ENCODE measurements at regions not wholly inside any gene's neighbourhood (a gene's known extent, or its start where the extent isn't known, plus 50 kb on each side); places are given as distances from the start of the nearest gene placed in this dataset.
"Not testable (repeated sequence)": the region's sequence is repeated elsewhere in the genome, so short reads cannot be mapped to it uniquely, and the experiment has no call there.

DNA sequence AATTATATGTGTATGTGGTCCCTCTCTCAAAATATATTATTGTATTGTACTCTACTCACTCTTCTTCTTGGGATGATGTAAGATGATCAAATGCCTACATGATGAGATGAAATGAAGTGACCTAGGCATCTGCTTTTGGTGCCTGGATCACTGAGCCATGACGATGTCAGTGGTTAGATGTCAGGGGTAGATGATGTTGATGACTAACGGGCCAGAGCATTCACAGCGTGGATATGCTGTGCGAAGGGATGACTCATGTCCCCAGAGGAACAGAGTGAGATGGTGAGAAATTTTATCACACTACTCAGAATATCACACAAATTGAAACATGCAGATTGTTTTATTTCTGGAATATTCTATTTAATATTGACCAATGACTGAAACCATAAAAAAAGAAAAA, 233.9 kb upstream of the CADM2 start:
- ATAC-seq (ENCODE audit: low read depth) = peak; percentile 96
- TF ChIP-seq, protein P1, sequence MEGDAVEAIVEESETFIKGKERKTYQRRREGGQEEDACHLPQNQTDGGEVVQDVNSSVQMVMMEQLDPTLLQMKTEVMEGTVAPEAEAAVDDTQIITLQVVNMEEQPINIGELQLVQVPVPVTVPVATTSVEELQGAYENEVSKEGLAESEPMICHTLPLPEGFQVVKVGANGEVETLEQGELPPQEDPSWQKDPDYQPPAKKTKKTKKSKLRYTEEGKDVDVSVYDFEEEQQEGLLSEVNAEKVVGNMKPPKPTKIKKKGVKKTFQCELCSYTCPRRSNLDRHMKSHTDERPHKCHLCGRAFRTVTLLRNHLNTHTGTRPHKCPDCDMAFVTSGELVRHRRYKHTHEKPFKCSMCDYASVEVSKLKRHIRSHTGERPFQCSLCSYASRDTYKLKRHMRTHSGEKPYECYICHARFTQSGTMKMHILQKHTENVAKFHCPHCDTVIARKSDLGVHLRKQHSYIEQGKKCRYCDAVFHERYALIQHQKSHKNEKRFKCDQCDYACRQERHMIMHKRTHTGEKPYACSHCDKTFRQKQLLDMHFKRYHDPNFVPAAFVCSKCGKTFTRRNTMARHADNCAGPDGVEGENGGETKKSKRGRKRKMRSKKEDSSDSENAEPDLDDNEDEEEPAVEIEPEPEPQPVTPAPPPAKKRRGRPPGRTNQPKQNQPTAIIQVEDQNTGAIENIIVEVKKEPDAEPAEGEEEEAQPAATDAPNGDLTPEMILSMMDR (IDR thresholded peaks at IDR 0.05; ENCODE audit: poor library complexity, severe bottlenecking) = no peak
- H3K4me3 ChIP-seq (ENCODE audit: severe bottlenecking) = no peak overlapping the region
- H3K9me3 ChIP-seq (ENCODE audit: severe bottlenecking) = no peaks in the 10 kb centered on the region
- H3K4me1 ChIP-seq (ENCODE audit: insufficient read depth, poor library complexity, severe bottlenecking) = no peaks in the 10 kb centered on the region
- H3K27me3 ChIP-seq (ENCODE audit: insufficient read depth, poor library complexity, severe bottlenecking) = no peaks in the 10 kb centered on the region
- H3K27ac ChIP-seq (ENCODE audit: poor library complexity, severe bottlenecking) = no peak overlapping the region
- H3K36me3 ChIP-seq (ENCODE audit: low read depth) = no peaks in the 10 kb centered on the region
- DNase-seq (ENCODE audit: low spot score) = peak; percentile 64

DNA sequence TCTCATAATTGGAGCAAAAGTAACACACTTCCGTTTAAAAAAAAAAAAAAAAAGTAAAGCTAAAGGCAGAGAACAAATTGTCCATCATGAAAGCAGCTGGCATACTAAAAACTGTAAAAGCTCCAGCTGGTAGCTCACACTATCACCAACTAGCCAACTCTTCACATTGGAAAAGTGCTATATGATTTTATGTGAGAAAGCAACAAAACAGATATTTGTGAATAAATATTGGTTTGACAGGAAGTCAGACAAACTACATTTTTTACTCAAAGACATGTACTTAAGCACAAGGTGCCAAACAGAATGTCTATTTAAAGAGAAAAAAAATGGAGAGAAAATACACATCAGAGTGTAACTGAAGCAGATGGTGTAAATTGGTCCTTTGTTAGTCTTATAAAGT, 231.2 kb upstream of the CADM2 start:
- H3K9me3 ChIP-seq (ENCODE audit: severe bottlenecking) = no peaks in the 10 kb centered on the region
- no peaks in the 10 kb centered on the region for H3K4me1 ChIP-seq (ENCODE audit: insufficient read depth, poor library complexity, severe bottlenecking)
- no peak overlapping the region for H3K4me3 ChIP-seq (ENCODE audit: severe bottlenecking)
- no peak overlapping the region for H3K27ac ChIP-seq (ENCODE audit: poor library complexity, severe bottlenecking)
- H3K36me3 ChIP-seq (ENCODE audit: low read depth) = no peaks in the 10 kb centered on the region
- DNase-seq (ENCODE audit: low spot score) (no peak), ATAC-seq (ENCODE audit: low read depth) (no peak)
- TF ChIP-seq, protein P1 (IDR thresholded peaks at IDR 0.05; ENCODE audit: poor library complexity, severe bottlenecking) = no peak
- no peaks in the 10 kb centered on the region for H3K27me3 ChIP-seq (ENCODE audit: insufficient read depth, poor library complexity, severe bottlenecking)

DNA sequence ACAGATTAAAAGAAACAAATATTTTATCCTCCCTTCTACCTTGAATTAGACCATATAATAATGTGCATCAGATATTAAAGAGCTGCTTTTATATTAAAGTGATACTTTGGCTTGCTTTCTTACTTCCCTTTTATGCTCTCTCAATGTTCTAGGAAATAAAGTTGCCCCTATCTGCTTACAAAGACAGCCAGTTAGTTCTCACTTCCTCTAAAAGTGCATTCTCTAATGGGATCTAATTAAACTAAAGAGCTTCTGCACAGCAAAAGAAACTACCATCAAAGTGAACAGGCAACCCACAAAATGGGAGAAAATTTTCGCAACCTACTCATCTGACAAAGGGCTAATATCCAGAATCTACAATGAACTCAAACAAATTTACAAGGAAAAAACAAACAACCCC, 224.1 kb upstream of the CADM2 start:
- not testable (repeated sequence) for H3K9me3 ChIP-seq (ENCODE audit: severe bottlenecking); ATAC-seq (ENCODE audit: low read depth); DNase-seq (ENCODE audit: low spot score); H3K4me1 ChIP-seq (ENCODE audit: insufficient read depth, poor library complexity, severe bottlenecking); H3K27ac ChIP-seq (ENCODE audit: poor library complexity, severe bottlenecking); H3K36me3 ChIP-seq (ENCODE audit: low read depth); H3K27me3 ChIP-seq (ENCODE audit: insufficient read depth, poor library complexity, severe bottlenecking); H3K4me3 ChIP-seq (ENCODE audit: severe bottlenecking)

DNA sequence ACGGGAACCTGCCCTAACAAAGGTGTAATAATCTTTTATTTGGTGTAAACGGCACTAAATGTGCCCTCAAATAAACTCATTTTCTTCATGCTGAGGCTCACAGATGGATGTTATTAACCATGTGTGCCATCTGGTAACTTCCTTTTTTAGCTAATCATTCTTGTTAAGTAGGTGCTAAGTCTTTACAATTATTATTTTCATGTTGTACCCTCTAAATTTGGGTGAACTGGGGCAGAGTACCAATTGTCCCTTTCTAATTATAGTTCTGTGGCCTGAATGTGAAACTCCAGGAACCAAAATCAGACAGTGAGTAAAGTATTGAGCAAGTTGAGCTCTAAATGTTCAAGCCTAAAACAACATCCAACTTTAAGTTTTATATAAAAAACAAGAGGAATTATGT, 220.7 kb upstream of the CADM2 start:
- DNase-seq (ENCODE audit: low spot score) (no peak), ATAC-seq (ENCODE audit: low read depth) (no peak)
- Histone ChIP-seq H3K9me3 (ENCODE audit: severe bottlenecking) (no peaks in the 10 kb centered on the region), H3K4me1 (ENCODE audit: insufficient read depth, poor library complexity, severe bottlenecking) (no peaks in the 10 kb centered on the region), H3K36me3 (ENCODE audit: low read depth) (no peaks in the 10 kb centered on the region), H3K4me3 (ENCODE audit: severe bottlenecking) (no peak overlapping the region), H3K27me3 (ENCODE audit: insufficient read depth, poor library complexity, severe bottlenecking) (peaks cover 8% of the 10 kb centered on the region), H3K27ac (ENCODE audit: poor library complexity, severe bottlenecking) (no peak overlapping the region)
- TF ChIP-seq, protein P1 (IDR thresholded peaks at IDR 0.05; ENCODE audit: poor library complexity, severe bottlenecking) = no peak

DNA sequence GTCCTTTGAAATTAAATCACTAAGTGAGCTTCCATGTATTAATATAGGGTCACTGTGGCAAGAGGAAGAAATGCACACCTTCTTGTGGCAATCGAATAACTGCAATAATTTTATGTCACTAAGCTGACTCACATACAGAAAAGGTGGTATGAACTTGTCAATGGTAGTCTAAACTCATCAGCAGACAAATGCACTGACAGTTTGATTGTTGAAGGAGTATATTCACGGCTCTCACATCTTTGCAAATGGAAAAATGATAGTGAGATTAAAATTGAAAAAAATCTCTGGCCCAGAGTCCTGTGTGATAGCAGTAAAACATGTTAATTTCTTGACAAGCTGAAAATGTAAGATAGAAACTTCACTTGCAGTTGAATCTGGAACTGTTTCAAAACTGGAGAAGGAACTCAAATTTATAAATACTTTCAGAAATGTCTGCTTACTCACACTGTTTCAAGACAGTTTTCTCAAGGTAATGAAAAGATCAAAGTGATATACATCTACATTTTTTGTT, 215.8 kb upstream of the CADM2 start:
- DNase-seq (ENCODE audit: low spot score) (no peak), ATAC-seq (ENCODE audit: low read depth) (no peak)
- no peak overlapping the region for H3K27ac ChIP-seq (ENCODE audit: poor library complexity, severe bottlenecking)
- no peaks in the 10 kb centered on the region for H3K36me3 ChIP-seq (ENCODE audit: low read depth)
- TF ChIP-seq, protein P1 (IDR thresholded peaks at IDR 0.05; ENCODE audit: poor library complexity, severe bottlenecking) = no peak
- no peaks in the 10 kb centered on the region for H3K9me3 ChIP-seq (ENCODE audit: severe bottlenecking)
- H3K27me3 ChIP-seq (ENCODE audit: insufficient read depth, poor library complexity, severe bottlenecking) = peaks cover 5% of the 10 kb centered on the region
- no peaks in the 10 kb centered on the region for H3K4me1 ChIP-seq (ENCODE audit: insufficient read depth, poor library complexity, severe bottlenecking)
- H3K4me3 ChIP-seq (ENCODE audit: severe bottlenecking) = no peak overlapping the region

All from RWPE2 (cell line).